SK-N-SH treated with all-trans-retinoic acid at 6 μM for 48 hours (cell line): ENCODE measurements at regions not wholly inside any gene's neighbourhood (a gene's known extent, or its start where the extent isn't known, plus 50 kb on each side); places are given as distances from the start of the nearest gene placed in this dataset.

Experiments
- ARNTL ChIP-seq: fragments of 450-650 bp; formaldehyde crosslinking; IDR thresholded peaks from 2 replicates; pipeline ENCODE4 v1.5.0; 2020; ENCODE audit warnings: low read depth, mild to moderate bottlenecking, moderate library complexity, borderline replicate concordance
- BACH2 ChIP-seq: fragments of 250-450 bp; sonication (Bioruptor Pico); IDR thresholded peaks from 2 replicates; pipeline ENCODE4 v1.9.0; 2021; ENCODE audit warnings: mild to moderate bottlenecking, borderline replicate concordance
- CREB5 ChIP-seq: fragments of 250-450 bp; sonication (Bioruptor Pico); IDR thresholded peaks from 2 replicates; pipeline ENCODE4 v1.5.1; 2020; ENCODE audit warnings: low read depth, mild to moderate bottlenecking, moderate library complexity
- CSDC2 ChIP-seq: fragments of 250-450 bp; sonication (Bioruptor Pico); IDR thresholded peaks from 2 replicates; pipeline ENCODE4 v1.5.0; 2020; ENCODE audit warnings: mild to moderate bottlenecking, moderate library complexity
- ESRRG ChIP-seq: fragments of 250-450 bp; sonication (Bioruptor Pico); IDR thresholded peaks from 2 replicates; pipeline ENCODE4 v1.6.1; 2021; ENCODE audit warnings: mild to moderate bottlenecking
- ISL1 ChIP-seq: fragments of 250-450 bp; sonication (Bioruptor Pico); IDR thresholded peaks from 2 replicates; pipeline ENCODE4 v2.1.2; 2022; ENCODE audit warnings: mild to moderate bottlenecking, moderate library complexity
- OSR1 ChIP-seq: fragments of 250-450 bp; sonication (Bioruptor Pico); IDR thresholded peaks from 2 replicates; pipeline ENCODE4 v1.8.0; 2022; ENCODE audit warnings: moderate library complexity, mild to moderate bottlenecking, inconsistent platforms
- PATZ1 ChIP-seq: fragments of 250-450 bp; sonication (Bioruptor Pico); IDR thresholded peaks from 2 replicates; pipeline ENCODE4 v1.8.0; 2020; ENCODE audit warnings: mild to moderate bottlenecking, moderate library complexity, borderline replicate concordance
- PPARA ChIP-seq: fragments of 250-450 bp; sonication (Bioruptor Pico); IDR thresholded peaks from 2 replicates; pipeline ENCODE4 v1.5.0; 2020; ENCODE audit warnings: mild to moderate bottlenecking, borderline replicate concordance
- TOX ChIP-seq: fragments of 250-450 bp; sonication (Bioruptor Pico); IDR thresholded peaks from 2 replicates; pipeline ENCODE4 v1.8.0; 2021; ENCODE audit warnings: mild to moderate bottlenecking, moderate library complexity, borderline replicate concordance
- ZNF565 ChIP-seq: fragments of 450-650 bp; formaldehyde crosslinking; conservative IDR thresholded peaks from 2 replicates; pipeline ENCODE4 v1.5.0; 2020; ENCODE audit warnings: low read depth, mild to moderate bottlenecking, moderate library complexity
- TF ChIP-seq, protein P1 (sequence below): fragments of 250-450 bp; sonication (Bioruptor Pico); IDR thresholded peaks from 2 replicates; pipeline ENCODE4 v1.5.1; 2021; ENCODE audit warnings: mild to moderate bottlenecking, moderate library complexity

- TF ChIP-seq PATZ1 (CRISPR knock-in tag) (no peak), TOX (CRISPR knock-in tag) (no peak), CREB5 (no peak), ISL1 (CRISPR knock-in tag) (no peak), ZNF565 (no peak), OSR1 (no peak), PPARA (CRISPR knock-in tag) (no peak), BACH2 (CRISPR knock-in tag) (no peak), ESRRG (CRISPR knock-in tag) (no peak), ARNTL (CRISPR knock-in tag) (no peak), CSDC2 (CRISPR knock-in tag) (no peak)
- TF ChIP-seq, protein P1, sequence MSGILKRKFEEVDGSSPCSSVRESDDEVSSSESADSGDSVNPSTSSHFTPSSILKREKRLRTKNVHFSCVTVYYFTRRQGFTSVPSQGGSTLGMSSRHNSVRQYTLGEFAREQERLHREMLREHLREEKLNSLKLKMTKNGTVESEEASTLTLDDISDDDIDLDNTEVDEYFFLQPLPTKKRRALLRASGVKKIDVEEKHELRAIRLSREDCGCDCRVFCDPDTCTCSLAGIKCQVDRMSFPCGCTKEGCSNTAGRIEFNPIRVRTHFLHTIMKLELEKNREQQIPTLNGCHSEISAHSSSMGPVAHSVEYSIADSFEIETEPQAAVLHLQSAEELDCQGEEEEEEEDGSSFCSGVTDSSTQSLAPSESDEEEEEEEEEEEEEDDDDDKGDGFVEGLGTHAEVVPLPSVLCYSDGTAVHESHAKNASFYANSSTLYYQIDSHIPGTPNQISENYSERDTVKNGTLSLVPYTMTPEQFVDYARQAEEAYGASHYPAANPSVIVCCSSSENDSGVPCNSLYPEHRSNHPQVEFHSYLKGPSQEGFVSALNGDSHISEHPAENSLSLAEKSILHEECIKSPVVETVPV = no peak
Observed at GRCh38 chr10:78516756-78517155, 483.1 kb downstream of the RPS24 start.
